ENCODE measurements at regions not wholly inside any gene's neighbourhood (a gene's known extent, or its start where the extent isn't known, plus 50 kb on each side); places are given as distances from the start of the nearest gene placed in this dataset.

DNA sequence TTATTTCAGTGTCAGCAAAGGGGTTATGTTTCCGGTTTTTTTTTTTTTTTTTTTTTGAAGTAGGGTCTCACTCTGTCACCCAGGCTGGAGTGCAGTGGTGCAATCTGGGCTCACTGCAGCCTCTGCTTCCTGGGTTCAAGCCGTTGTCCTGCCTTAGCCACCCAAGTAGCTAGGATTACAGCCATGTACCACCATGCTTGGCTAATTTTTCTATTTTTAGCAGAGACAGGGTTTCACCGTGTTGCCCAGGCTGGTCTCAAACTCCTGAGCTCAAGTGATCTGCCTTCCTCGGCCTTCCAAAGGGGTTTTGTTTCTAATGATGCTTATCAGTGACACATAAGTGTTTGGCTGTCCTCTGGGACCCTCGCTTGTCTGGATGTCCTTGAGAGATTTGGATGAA, 235.7 kb upstream of the C2CD4B start:
- CTCF ChIA-PET (ENCODE audit: unreplicated experiment) = no interaction called here

DNA sequence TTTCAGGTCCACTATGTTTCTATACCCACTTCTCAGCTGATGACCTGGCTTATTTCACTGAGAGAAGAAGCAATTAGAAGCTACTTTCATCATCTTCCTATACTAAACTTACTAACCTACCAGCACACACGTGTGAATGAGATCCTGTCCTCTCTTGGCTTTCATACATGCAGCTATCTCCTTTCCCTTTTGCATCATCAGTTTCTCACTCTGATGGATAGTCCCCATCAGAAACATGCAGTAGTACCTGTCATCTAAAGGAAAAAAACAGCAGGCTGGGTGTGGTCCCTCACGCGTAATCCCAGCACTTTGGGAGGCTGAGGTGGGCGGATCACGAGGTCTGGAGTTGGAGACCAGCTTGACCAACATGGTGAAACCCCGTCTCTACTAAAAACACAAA, 237.6 kb upstream of the C2CD4B start:
- H3K9me2 ChIP-seq (ENCODE audit: insufficient read depth, low read length) = no peaks in the 10 kb centered on the region
- BruUV-seq (replicated peaks) = no TSS peak
- no peaks in the 10 kb centered on the region for H3K36me3 ChIP-seq (ENCODE audit: insufficient read depth, low read length)
- intact Hi-C loops (cut with micrococcal nuclease; ENCODE audit: unreplicated experiment) = no loop called here
- H3K4me3 ChIP-seq (ENCODE audit: low read depth, low read length, poor library complexity, severe bottlenecking) = no peak overlapping the region
- no peaks in the 10 kb centered on the region for H4K20me1 ChIP-seq (ENCODE audit: insufficient read depth, low read length)
- no peak overlapping the region for H2AFZ ChIP-seq (ENCODE audit: low read length)
- TF ChIP-seq EZH2phosphoT487 (IDR thresholded peaks at IDR 0.05; ENCODE audit: borderline replicate concordance, low read depth, low read length) (no peak), CTCF (conservative IDR thresholded peaks at IDR 0.05; ENCODE audit: low read length) (no peak)
- H3K27ac ChIP-seq (ENCODE audit: low read depth, low read length, poor library complexity, severe bottlenecking) = no peak overlapping the region
- peaks cover 7% of the 10 kb centered on the region; the same call in 1 of the 2 replicates for H3K9me3 ChIP-seq (ENCODE audit: low read length)
- POLR2A ChIA-PET = no interaction called here
- H3K79me2 ChIP-seq (ENCODE audit: insufficient read depth, low read depth, low read length) = no peaks in the 10 kb centered on the region
- H3K4me1 ChIP-seq (ENCODE audit: insufficient read depth, low read length, poor library complexity, severe bottlenecking) = no peaks in the 10 kb centered on the region
- no peak for DNase-seq (ENCODE audit: low spot score)
- CTCF ChIA-PET (ENCODE audit: unreplicated experiment) = interaction anchor here (0.5 kb wide), 1 partner anchor 641 kb away, joined by 10 read pairs; no protein-coding TSS in a partner anchor
- no peak overlapping the region for H3K4me2 ChIP-seq (ENCODE audit: low read length)

More for the DNA sequence above, 235.7 kb upstream of the C2CD4B start:
- H3K79me2 ChIP-seq (ENCODE audit: insufficient read depth, low read depth, low read length) = no peaks in the 10 kb centered on the region
- no peak for DNase-seq (ENCODE audit: low spot score)
- BruUV-seq (replicated peaks) = no TSS peak
- H2AFZ ChIP-seq (ENCODE audit: low read length) = no peak overlapping the region
- intact Hi-C loops (cut with micrococcal nuclease; ENCODE audit: unreplicated experiment) = no loop called here
- H3K4me3 ChIP-seq (ENCODE audit: low read depth, low read length, poor library complexity, severe bottlenecking) = no peak overlapping the region
- H3K9me3 ChIP-seq (ENCODE audit: low read length) = peaks cover 7% of the 10 kb centered on the region; the same call in 1 of the 2 replicates
- no peaks in the 10 kb centered on the region for H3K4me1 ChIP-seq (ENCODE audit: insufficient read depth, low read length, poor library complexity, severe bottlenecking)
- no peak overlapping the region for H3K27ac ChIP-seq (ENCODE audit: low read depth, low read length, poor library complexity, severe bottlenecking)
- POLR2A ChIA-PET = interaction anchor here (1.2 kb wide), 1 partner anchor 9 kb away, joined by 3 read pairs; no protein-coding TSS in a partner anchor
- H3K4me2 ChIP-seq (ENCODE audit: low read length) = no peak overlapping the region
- no peaks in the 10 kb centered on the region for H4K20me1 ChIP-seq (ENCODE audit: insufficient read depth, low read length)
- no peaks in the 10 kb centered on the region for H3K9me2 ChIP-seq (ENCODE audit: insufficient read depth, low read length)
- no peak for TF ChIP-seq CTCF (conservative IDR thresholded peaks at IDR 0.05; ENCODE audit: low read length)
- no peak for TF ChIP-seq EZH2phosphoT487 (IDR thresholded peaks at IDR 0.05; ENCODE audit: borderline replicate concordance, low read depth, low read length)
- no peaks in the 10 kb centered on the region for H3K36me3 ChIP-seq (ENCODE audit: insufficient read depth, low read length)

GRCh38 chr15:62403164-62403809, 238.2 kb upstream of the C2CD4B start:
- no peaks in the 10 kb centered on the region for H3K79me2 ChIP-seq (ENCODE audit: insufficient read depth, low read depth, low read length)
- no peak overlapping the region for H3K4me3 ChIP-seq (ENCODE audit: low read depth, low read length, poor library complexity, severe bottlenecking)
- no peak for TF ChIP-seq EZH2phosphoT487 (IDR thresholded peaks at IDR 0.05; ENCODE audit: borderline replicate concordance, low read depth, low read length)
- TF ChIP-seq CTCF (conservative IDR thresholded peaks at IDR 0.05; ENCODE audit: low read length) = no peak
- no peaks in the 10 kb centered on the region for H3K36me3 ChIP-seq (ENCODE audit: insufficient read depth, low read length)
- no peak overlapping the region for H3K4me2 ChIP-seq (ENCODE audit: low read length)
- no peaks in the 10 kb centered on the region for H3K9me2 ChIP-seq (ENCODE audit: insufficient read depth, low read length)
- CTCF ChIA-PET (ENCODE audit: unreplicated experiment) = no interaction called here
- peaks cover 7% of the 10 kb centered on the region; the same call in 1 of the 2 replicates for H3K9me3 ChIP-seq (ENCODE audit: low read length)
- H3K27ac ChIP-seq (ENCODE audit: low read depth, low read length, poor library complexity, severe bottlenecking) = no peak overlapping the region
- no peak for DNase-seq (ENCODE audit: low spot score)
- no peaks in the 10 kb centered on the region for H3K4me1 ChIP-seq (ENCODE audit: insufficient read depth, low read length, poor library complexity, severe bottlenecking)
- no peaks in the 10 kb centered on the region for H4K20me1 ChIP-seq (ENCODE audit: insufficient read depth, low read length)
- POLR2A ChIA-PET = no interaction called here
- intact Hi-C loops (cut with micrococcal nuclease; ENCODE audit: unreplicated experiment) = no loop called here
- BruUV-seq (replicated peaks) = no TSS peak
- no peak overlapping the region for H2AFZ ChIP-seq (ENCODE audit: low read length)
